Liver (tissue), 8 donors: ENCODE measurements at regions not wholly inside any gene's neighbourhood (a gene's known extent, or its start where the extent isn't known, plus 50 kb on each side); places are given as distances from the start of the nearest gene placed in this dataset.

Experiments used
- DNase-seq: peaks from one replicate; pipeline ENCODE4 v3.0.0-alpha.2; 2017; ENCODE audit warnings: low spot score
- H3K27ac ChIP-seq, 2 donors: one replicate each; pipeline ENCODE4 v1.7.0; 2013; ENCODE audit warnings: inconsistent platforms in 2 of 2, low read length in 2 of 2, control low read depth in 1 of 2, low read depth in 1 of 2, mild to moderate bottlenecking in 1 of 2
- H3K27me3 ChIP-seq, 4 donors: one replicate each; pipeline versions ENCODE4 v1.6.1 to v1.7.0; 2013; ENCODE audit warnings: low read length in 3 of 4, inconsistent platforms in 1 of 4, mild to moderate bottlenecking in 1 of 4, moderate library complexity in 1 of 4; ENCODE audit not compliant: control insufficient read depth in 4 of 4, insufficient read depth in 4 of 4
- H3K36me3 ChIP-seq, 4 donors: one replicate each; pipeline versions ENCODE4 v1.6.1 to v1.7.0; 2013; ENCODE audit warnings: low read length in 3 of 4, mild to moderate bottlenecking in 3 of 4, low read depth in 1 of 4, moderate library complexity in 1 of 4; ENCODE audit not compliant: control insufficient read depth in 4 of 4, insufficient read depth in 3 of 4
- H3K4me1 ChIP-seq, 4 donors: one replicate each; pipeline versions ENCODE4 v1.6.1 to v1.7.0; 2013; ENCODE audit warnings: low read length in 3 of 4, mild to moderate bottlenecking in 3 of 4, moderate library complexity in 1 of 4; ENCODE audit not compliant: control insufficient read depth in 4 of 4, insufficient read depth in 4 of 4
- H3K4me3 ChIP-seq, 3 donors: one replicate each; pipeline versions ENCODE4 v1.6.1 to v1.7.0; 2013; ENCODE audit warnings: low read length in 3 of 3, control low read depth in 1 of 3, low read depth in 1 of 3, mild to moderate bottlenecking in 1 of 3
- H3K9ac ChIP-seq, 2 donors: one replicate each; pipeline ENCODE4 v1.7.0; 2013; ENCODE audit warnings: low read length in 2 of 2, mild to moderate bottlenecking in 2 of 2, moderate library complexity in 2 of 2, control low read depth in 1 of 2, low read depth in 1 of 2
- H3K9me3 ChIP-seq, 4 donors: one replicate each; pipeline versions ENCODE4 v1.6.1 to v1.7.0; 2013; ENCODE audit warnings: low read length in 3 of 4; ENCODE audit not compliant: control insufficient read depth in 4 of 4
- ATF3 ChIP-seq: IDR thresholded peaks from 2 replicates; pipeline ENCODE4 v1.6.1; 2016; ENCODE audit warnings: antibody characterized with exemption
- EGR1 ChIP-seq, 2 donors: IDR thresholded peaks; 2 replicates each; pipeline ENCODE4 v1.6.1; 2016 to 2018; ENCODE audit warnings: antibody characterized with exemption in 2 of 2, low read depth in 2 of 2
- FOXA1 ChIP-seq: IDR thresholded peaks from 2 replicates; pipeline ENCODE4 v1.6.1; 2016; ENCODE audit warnings: antibody characterized with exemption
- FOXA2 ChIP-seq: IDR thresholded peaks from 2 replicates; pipeline ENCODE4 v1.6.1; 2016; ENCODE audit warnings: antibody characterized with exemption
- GABPA ChIP-seq, 2 donors: IDR thresholded peaks in 1 of 2; conservative IDR thresholded peaks in 1 of 2; 2 replicates each; pipeline ENCODE4 v1.6.1; 2016; ENCODE audit warnings: antibody characterized with exemption in 2 of 2, mild to moderate bottlenecking in 1 of 2, moderate library complexity in 1 of 2
- HNF4A ChIP-seq, 2 donors: conservative IDR thresholded peaks; 2 replicates each; pipeline ENCODE4 v1.6.1; 2016; ENCODE audit warnings: antibody characterized with exemption in 2 of 2, mild to moderate bottlenecking in 2 of 2
- HNF4G ChIP-seq: IDR thresholded peaks from 2 replicates; pipeline ENCODE4 v1.6.1; 2016; ENCODE audit warnings: antibody characterized with exemption
- JUND ChIP-seq, 2 donors: IDR thresholded peaks; 2 replicates each; pipeline ENCODE4 v1.6.1; 2016; ENCODE audit warnings: antibody characterized with exemption in 2 of 2
- MAX ChIP-seq: IDR thresholded peaks from 2 replicates; pipeline ENCODE4 v1.6.1; 2016; ENCODE audit warnings: antibody characterized with exemption
- NR2F2 ChIP-seq: IDR thresholded peaks from 2 replicates; pipeline ENCODE4 v1.6.1; 2016; ENCODE audit warnings: antibody characterized with exemption
- RAD21 ChIP-seq, 2 donors: IDR thresholded peaks; 2 replicates each; pipeline ENCODE4 v1.6.1; 2016; ENCODE audit warnings: antibody characterized with exemption in 2 of 2, mild to moderate bottlenecking in 2 of 2
- SP1 ChIP-seq: IDR thresholded peaks from 2 replicates; pipeline ENCODE4 v1.6.1; 2018; ENCODE audit warnings: antibody characterized with exemption, mild to moderate bottlenecking
- TAF1 ChIP-seq: conservative IDR thresholded peaks from 2 replicates; pipeline ENCODE4 v1.6.1; 2016; ENCODE audit warnings: antibody characterized with exemption, mild to moderate bottlenecking
- YY1 ChIP-seq: IDR thresholded peaks from 2 replicates; pipeline ENCODE4 v1.6.1; 2016; ENCODE audit warnings: antibody characterized with exemption, mild to moderate bottlenecking
- ZBTB33 ChIP-seq: IDR thresholded peaks from 2 replicates; pipeline ENCODE4 v1.6.1; 2016; ENCODE audit warnings: antibody characterized with exemption
- WGBS: extraction: QIAGEN DNeasy Blood & Tissue Kit; methylation state at CpG from one replicate; pipeline ENCODE4 v1.1.7; 2013; 5-methylcytosine and 5-hydroxymethylcytosine counted together
- TF ChIP-seq, protein P1 (sequence below): fragments of 150-350 bp; IDR thresholded peaks from 2 replicates; pipeline ENCODE4 v1.5.1; 2017; ENCODE audit warnings: improper control_type of control experiment, low read depth, low read length; ENCODE audit not compliant: missing input control
- TF ChIP-seq, protein P2 (sequence below): IDR thresholded peaks from 2 replicates; pipeline ENCODE4 v1.6.1; 2016; ENCODE audit warnings: antibody characterized with exemption, mild to moderate bottlenecking
- donor health status: healthy.
- donor health status: healthy.
- donor health status: healthy.
- donor health status: healthy.
- donor health status: healthy.

- no peak overlapping the region for H3K4me3 ChIP-seq
Observed at GRCh38 chr5:118211606-118212005, 776.7 kb downstream of the DTWD2 start.

DNA sequence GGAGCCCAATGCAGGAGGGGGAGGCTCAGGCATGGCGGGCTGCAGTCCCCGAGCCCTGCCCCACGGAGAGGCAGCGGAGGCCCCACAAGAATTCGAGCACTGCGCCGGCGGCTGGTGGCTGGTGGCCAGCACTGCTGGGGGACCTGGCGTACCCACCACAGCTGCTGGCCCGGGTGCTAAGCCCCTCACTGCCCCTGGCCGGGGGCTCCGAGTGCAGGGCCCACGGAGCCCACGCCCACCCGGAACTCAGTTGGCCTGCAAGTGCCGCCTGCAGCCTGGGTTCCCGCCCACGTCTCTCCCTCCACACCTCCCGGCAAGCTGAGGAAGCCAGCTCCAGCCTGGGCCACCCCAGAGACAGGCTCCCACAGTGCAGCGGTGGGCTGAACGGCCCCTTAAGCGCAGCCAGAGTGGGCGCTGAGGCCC is 780.3 kb downstream of the DTWD2 start:
- DNase-seq, result no peak
- WGBS, result 93% methylated on average over 23 of the region's 23 CpGs
- no peak overlapping the region for H3K9ac ChIP-seq

More at GRCh38 chr5:118211606-118212005, 776.7 kb downstream of the DTWD2 start:
- H3K9ac ChIP-seq, result no peak overlapping the region
- no peak for DNase-seq
- no peaks in the 10 kb centered on the region for H3K36me3 ChIP-seq
- TF ChIP-seq HNF4A (conservative IDR thresholded peaks at IDR 0.05) (no peak), HNF4G (no peak), NR2F2 (no peak)
- H3K27ac ChIP-seq, result no peak overlapping the region
- H3K4me1 ChIP-seq, result no peaks in the 10 kb centered on the region
- no peaks in the 10 kb centered on the region for H3K27me3 ChIP-seq
- peaks cover 5 to 14% (median 8%) of the 10 kb centered on the region in 4 donors for H3K9me3 ChIP-seq

More for the DNA sequence above, 780.3 kb downstream of the DTWD2 start:
- no peak overlapping the region for H3K4me3 ChIP-seq
- H3K9me3 ChIP-seq, result peaks cover 5 to 14% (median 8%) of the 10 kb centered on the region in 4 donors
- no peak overlapping the region for H3K27ac ChIP-seq
- H3K4me1 ChIP-seq, result no peaks in the 10 kb centered on the region
- H3K27me3 ChIP-seq, result no peaks in the 10 kb centered on the region
- no peaks in the 10 kb centered on the region for H3K36me3 ChIP-seq
- no peak for TF ChIP-seq FOXA2
- TF ChIP-seq ATF3, result no peak
- no peak for TF ChIP-seq FOXA1
- no peak for TF ChIP-seq GABPA (IDR thresholded peaks at IDR 0.05 in 1 of 2, conservative IDR thresholded peaks at IDR 0.05 in 1 of 2)
- TF ChIP-seq RAD21 (IDR thresholded peaks at IDR 0.05), result no peak
- TF ChIP-seq, protein P1, sequence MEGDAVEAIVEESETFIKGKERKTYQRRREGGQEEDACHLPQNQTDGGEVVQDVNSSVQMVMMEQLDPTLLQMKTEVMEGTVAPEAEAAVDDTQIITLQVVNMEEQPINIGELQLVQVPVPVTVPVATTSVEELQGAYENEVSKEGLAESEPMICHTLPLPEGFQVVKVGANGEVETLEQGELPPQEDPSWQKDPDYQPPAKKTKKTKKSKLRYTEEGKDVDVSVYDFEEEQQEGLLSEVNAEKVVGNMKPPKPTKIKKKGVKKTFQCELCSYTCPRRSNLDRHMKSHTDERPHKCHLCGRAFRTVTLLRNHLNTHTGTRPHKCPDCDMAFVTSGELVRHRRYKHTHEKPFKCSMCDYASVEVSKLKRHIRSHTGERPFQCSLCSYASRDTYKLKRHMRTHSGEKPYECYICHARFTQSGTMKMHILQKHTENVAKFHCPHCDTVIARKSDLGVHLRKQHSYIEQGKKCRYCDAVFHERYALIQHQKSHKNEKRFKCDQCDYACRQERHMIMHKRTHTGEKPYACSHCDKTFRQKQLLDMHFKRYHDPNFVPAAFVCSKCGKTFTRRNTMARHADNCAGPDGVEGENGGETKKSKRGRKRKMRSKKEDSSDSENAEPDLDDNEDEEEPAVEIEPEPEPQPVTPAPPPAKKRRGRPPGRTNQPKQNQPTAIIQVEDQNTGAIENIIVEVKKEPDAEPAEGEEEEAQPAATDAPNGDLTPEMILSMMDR, result no peak
- TF ChIP-seq, protein P2, sequence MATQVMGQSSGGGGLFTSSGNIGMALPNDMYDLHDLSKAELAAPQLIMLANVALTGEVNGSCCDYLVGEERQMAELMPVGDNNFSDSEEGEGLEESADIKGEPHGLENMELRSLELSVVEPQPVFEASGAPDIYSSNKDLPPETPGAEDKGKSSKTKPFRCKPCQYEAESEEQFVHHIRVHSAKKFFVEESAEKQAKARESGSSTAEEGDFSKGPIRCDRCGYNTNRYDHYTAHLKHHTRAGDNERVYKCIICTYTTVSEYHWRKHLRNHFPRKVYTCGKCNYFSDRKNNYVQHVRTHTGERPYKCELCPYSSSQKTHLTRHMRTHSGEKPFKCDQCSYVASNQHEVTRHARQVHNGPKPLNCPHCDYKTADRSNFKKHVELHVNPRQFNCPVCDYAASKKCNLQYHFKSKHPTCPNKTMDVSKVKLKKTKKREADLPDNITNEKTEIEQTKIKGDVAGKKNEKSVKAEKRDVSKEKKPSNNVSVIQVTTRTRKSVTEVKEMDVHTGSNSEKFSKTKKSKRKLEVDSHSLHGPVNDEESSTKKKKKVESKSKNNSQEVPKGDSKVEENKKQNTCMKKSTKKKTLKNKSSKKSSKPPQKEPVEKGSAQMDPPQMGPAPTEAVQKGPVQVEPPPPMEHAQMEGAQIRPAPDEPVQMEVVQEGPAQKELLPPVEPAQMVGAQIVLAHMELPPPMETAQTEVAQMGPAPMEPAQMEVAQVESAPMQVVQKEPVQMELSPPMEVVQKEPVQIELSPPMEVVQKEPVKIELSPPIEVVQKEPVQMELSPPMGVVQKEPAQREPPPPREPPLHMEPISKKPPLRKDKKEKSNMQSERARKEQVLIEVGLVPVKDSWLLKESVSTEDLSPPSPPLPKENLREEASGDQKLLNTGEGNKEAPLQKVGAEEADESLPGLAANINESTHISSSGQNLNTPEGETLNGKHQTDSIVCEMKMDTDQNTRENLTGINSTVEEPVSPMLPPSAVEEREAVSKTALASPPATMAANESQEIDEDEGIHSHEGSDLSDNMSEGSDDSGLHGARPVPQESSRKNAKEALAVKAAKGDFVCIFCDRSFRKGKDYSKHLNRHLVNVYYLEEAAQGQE, result no peak
- TF ChIP-seq SP1, result no peak
- TF ChIP-seq TAF1, result no peak
- TF ChIP-seq NR2F2, result no peak
- no peak for TF ChIP-seq JUND (IDR thresholded peaks at IDR 0.05)
- no peak for TF ChIP-seq ZBTB33
- no peak for TF ChIP-seq YY1
- no peak for TF ChIP-seq HNF4A (conservative IDR thresholded peaks at IDR 0.05)
- TF ChIP-seq HNF4G, result no peak
- TF ChIP-seq EGR1 (IDR thresholded peaks at IDR 0.05; ENCODE audit: low read depth in 2 of 2), result no peak
- TF ChIP-seq MAX, result no peak
